HEK293 (cell line): ENCODE measurements at regions not wholly inside any gene's neighbourhood (a gene's known extent, or its start where the extent isn't known, plus 50 kb on each side); places are given as distances from the start of the nearest gene placed in this dataset.

ENCODE experiments used
- CTCF ChIA-PET: fragments of 350-600 bp; formaldehyde crosslinking; extraction: SDS; loops from one replicate; lab custom pipeline; 2021; ENCODE audit warnings: antibody characterized with exemption; lab: Yijun Ruan, JAX
- POLR2A ChIA-PET: fragments of 300-600 bp; formaldehyde crosslinking; extraction: SDS; loops from one replicate; lab custom pipeline; 2020; ENCODE audit warnings: antibody characterized with exemption, inconsistent platforms; lab: Yijun Ruan, JAX
- H3K27ac ChIP-seq: fragments of 200-500 bp; sonication (Bioruptor generic); 2 replicates; pipeline ENCODE4 v1.5.1; 2014; ENCODE audit warnings: low read depth, low read length, control low read depth, inconsistent platforms; ENCODE audit errors: extremely low read depth
- H3K36me3 ChIP-seq, 2 experiments: fragments of 200-500 bp in 1 of 2; sonication (Bioruptor generic) in 1 of 2; 1 replicate in 1 of 2; 2 replicates in 1 of 2; pipeline ENCODE4 v1.5.1; 2014 to 2017; ENCODE audit warnings: inconsistent platforms in 2 of 2, low read length in 2 of 2; ENCODE audit not compliant: control insufficient read depth in 2 of 2, insufficient read depth in 1 of 2
- H3K4me1 ChIP-seq: fragments of 200-500 bp; sonication (Bioruptor generic); 2 replicates; pipeline ENCODE4 v1.5.1; 2014; ENCODE audit warnings: mild to moderate bottlenecking, low read length, inconsistent platforms; ENCODE audit not compliant: control insufficient read depth, insufficient read depth
- H3K4me3 ChIP-seq: 2 replicates; pipeline ENCODE4 v1.5.1; 2011; ENCODE audit warnings: low read depth, mild to moderate bottlenecking, control low read depth, low read length, moderate library complexity
- H3K9me3 ChIP-seq: fragments of 200-500 bp; sonication (Bioruptor generic); 2 replicates; pipeline ENCODE4 v1.5.1; 2014; ENCODE audit warnings: low read depth, low read length, inconsistent platforms; ENCODE audit not compliant: control insufficient read depth, insufficient read depth
- GLIS2 ChIP-seq: fragments of 450-650 bp; formaldehyde crosslinking; IDR thresholded peaks from 2 replicates; pipeline ENCODE4 v1.5.1; 2016; ENCODE audit warnings: missing biosample characterization, missing genetic modification characterization
- KLF10 ChIP-seq: fragments of 450-650 bp; IDR thresholded peaks from 2 replicates; pipeline ENCODE4 v1.5.1; 2018; ENCODE audit warnings: missing biosample characterization, mild to moderate bottlenecking, missing genetic modification characterization
- MYNN ChIP-seq: fragments of 450-650 bp; formaldehyde crosslinking; IDR thresholded peaks from 2 replicates; pipeline ENCODE4 v1.5.1; 2016; ENCODE audit warnings: missing biosample characterization, missing genetic modification characterization, borderline replicate concordance
- PRDM2 ChIP-seq: fragments of 450-650 bp; formaldehyde crosslinking; IDR thresholded peaks from 2 replicates; pipeline ENCODE4 v1.5.1; 2016; ENCODE audit warnings: missing biosample characterization, missing genetic modification characterization, borderline replicate concordance
- REPIN1 ChIP-seq: fragments of 450-650 bp; formaldehyde crosslinking; IDR thresholded peaks from 2 replicates; pipeline ENCODE4 v1.5.1; 2017; ENCODE audit warnings: missing biosample characterization, missing genetic modification characterization, low read depth
- SCRT1 ChIP-seq: fragments of 450-650 bp; formaldehyde crosslinking; IDR thresholded peaks from 2 replicates; pipeline ENCODE4 v1.5.1; 2016; ENCODE audit warnings: missing biosample characterization, missing genetic modification characterization, borderline replicate concordance
- SP3 ChIP-seq: fragments of 450-650 bp; formaldehyde crosslinking; IDR thresholded peaks from 2 replicates; pipeline ENCODE4 v1.5.1; 2016; ENCODE audit warnings: missing biosample characterization, missing genetic modification characterization
- TSHZ1 ChIP-seq: fragments of 450-650 bp; formaldehyde crosslinking; IDR thresholded peaks from 2 replicates; pipeline ENCODE4 v1.5.1; 2016; ENCODE audit warnings: missing biosample characterization, missing genetic modification characterization, borderline replicate concordance
- ZNF155 ChIP-seq: fragments of 450-650 bp; formaldehyde crosslinking; IDR thresholded peaks from 2 replicates; pipeline ENCODE4 v1.5.1; 2016; ENCODE audit warnings: missing biosample characterization, missing genetic modification characterization
- ZNF18 ChIP-seq: fragments of 450-650 bp; formaldehyde crosslinking; IDR thresholded peaks from 2 replicates; pipeline ENCODE4 v1.5.1; 2016; ENCODE audit warnings: missing biosample characterization, missing genetic modification characterization
- ZNF221 ChIP-seq: fragments of 450-650 bp; formaldehyde crosslinking; IDR thresholded peaks from 2 replicates; pipeline ENCODE4 v1.5.1; 2017; ENCODE audit warnings: missing biosample characterization, missing genetic modification characterization, borderline replicate concordance
- ZNF404 ChIP-seq: fragments of 450-650 bp; formaldehyde crosslinking; IDR thresholded peaks from 2 replicates; pipeline ENCODE4 v1.5.1; 2017; ENCODE audit warnings: missing biosample characterization, missing genetic modification characterization
- ZNF48 ChIP-seq: fragments of 450-650 bp; formaldehyde crosslinking; IDR thresholded peaks from 2 replicates; pipeline ENCODE4 v1.5.1; 2016; ENCODE audit warnings: missing biosample characterization, missing genetic modification characterization
- ZNF571 ChIP-seq: fragments of 450-650 bp; formaldehyde crosslinking; IDR thresholded peaks from 2 replicates; pipeline ENCODE4 v1.5.0; 2017; ENCODE audit warnings: missing biosample characterization, missing genetic modification characterization
- ZNF580 ChIP-seq: fragments of 450-650 bp; formaldehyde crosslinking; IDR thresholded peaks from 2 replicates; pipeline ENCODE4 v1.5.1; 2016; ENCODE audit warnings: missing biosample characterization, missing genetic modification characterization
- ZNF600 ChIP-seq: fragments of 450-650 bp; formaldehyde crosslinking; IDR thresholded peaks from 2 replicates; pipeline ENCODE4 v1.5.1; 2016; ENCODE audit warnings: missing biosample characterization, missing genetic modification characterization
- TF ChIP-seq, protein P1 (sequence below): fragments of 450-650 bp; formaldehyde crosslinking; IDR thresholded peaks from 2 replicates; pipeline ENCODE4 v1.5.1; 2017; ENCODE audit warnings: missing biosample characterization, missing genetic modification characterization

DNA sequence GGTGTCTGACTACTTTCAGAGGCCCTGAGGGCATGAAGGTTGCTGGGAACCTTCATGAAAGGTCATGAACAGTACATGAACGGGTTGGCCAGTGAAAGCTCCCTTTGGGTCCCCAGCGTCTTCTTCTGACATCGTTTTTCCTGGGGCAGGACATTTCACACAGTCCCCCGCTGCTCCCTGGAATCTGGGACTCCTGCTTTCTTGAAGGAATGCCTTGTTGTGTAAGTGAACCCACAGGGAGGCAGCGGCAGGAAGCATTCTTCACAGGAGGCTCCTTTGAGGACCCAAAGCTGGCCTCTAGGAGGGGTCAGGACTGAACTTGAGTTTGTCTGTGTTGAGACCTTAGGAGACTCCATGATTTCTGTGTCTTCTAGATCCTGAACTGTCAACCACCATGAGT, 144.3 kb downstream of the KCNE4 start (continued):
- no peak for TF ChIP-seq SP3 (tag by site-specific recombination)

GRCh38 chr2:223197046-223197445, 145.1 kb downstream of the KCNE4 start:
- no peaks in the 10 kb centered on the region for H3K36me3 ChIP-seq

GRCh38 chr2:223199531-223200515, 147.8 kb downstream of the KCNE4 start:
- Histone ChIP-seq H3K36me3 (no peaks in the 10 kb centered on the region), H3K4me3 (no peak overlapping the region), H3K27ac (no peak overlapping the region), H3K4me1 (no peaks in the 10 kb centered on the region), H3K9me3 (no peaks in the 10 kb centered on the region)
- CTCF ChIA-PET: interaction anchor here (0.5 kb wide), 1 partner anchor 18 kb away, joined by 3 read pairs; no protein-coding TSS in a partner anchor
- POLR2A ChIA-PET: interaction anchor here (0.6 kb wide), 1 partner anchor 1387 kb away, joined by 3 read pairs; no protein-coding TSS in a partner anchor
- no peak for TF ChIP-seq TSHZ1
- no peak for TF ChIP-seq PRDM2 (tag by site-specific recombination)
- no peak for TF ChIP-seq ZNF18 (tag by site-specific recombination)
- TF ChIP-seq ZNF48 (tag by site-specific recombination): no peak

More at GRCh38 chr2:223197046-223197445, 145.1 kb downstream of the KCNE4 start:
- no peak overlapping the region for H3K27ac ChIP-seq
- CTCF ChIA-PET: no interaction called here
- POLR2A ChIA-PET: no interaction called here
- TF ChIP-seq ZNF18 (tag by site-specific recombination) (no peak), ZNF571 (no peak), ZNF404 (tag by site-specific recombination) (no peak), ZNF221 (tag by site-specific recombination) (no peak), KLF10 (tag by site-specific recombination) (no peak), ZNF155 (tag by site-specific recombination) (no peak), SCRT1 (tag by site-specific recombination) (no peak), ZNF580 (tag by site-specific recombination) (no peak), MYNN (tag by site-specific recombination) (no peak), ZNF600 (no peak), REPIN1 (no peak), GLIS2 (tag by site-specific recombination) (no peak)
- TF ChIP-seq, protein P1, sequence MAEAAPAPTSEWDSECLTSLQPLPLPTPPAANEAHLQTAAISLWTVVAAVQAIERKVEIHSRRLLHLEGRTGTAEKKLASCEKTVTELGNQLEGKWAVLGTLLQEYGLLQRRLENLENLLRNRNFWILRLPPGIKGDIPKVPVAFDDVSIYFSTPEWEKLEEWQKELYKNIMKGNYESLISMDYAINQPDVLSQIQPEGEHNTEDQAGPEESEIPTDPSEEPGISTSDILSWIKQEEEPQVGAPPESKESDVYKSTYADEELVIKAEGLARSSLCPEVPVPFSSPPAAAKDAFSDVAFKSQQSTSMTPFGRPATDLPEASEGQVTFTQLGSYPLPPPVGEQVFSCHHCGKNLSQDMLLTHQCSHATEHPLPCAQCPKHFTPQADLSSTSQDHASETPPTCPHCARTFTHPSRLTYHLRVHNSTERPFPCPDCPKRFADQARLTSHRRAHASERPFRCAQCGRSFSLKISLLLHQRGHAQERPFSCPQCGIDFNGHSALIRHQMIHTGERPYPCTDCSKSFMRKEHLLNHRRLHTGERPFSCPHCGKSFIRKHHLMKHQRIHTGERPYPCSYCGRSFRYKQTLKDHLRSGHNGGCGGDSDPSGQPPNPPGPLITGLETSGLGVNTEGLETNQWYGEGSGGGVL (tag by site-specific recombination): no peak
- H3K4me3 ChIP-seq: no peak overlapping the region
- H3K4me1 ChIP-seq: no peaks in the 10 kb centered on the region
- H3K9me3 ChIP-seq: no peaks in the 10 kb centered on the region
